ENCODE measurements at regions not wholly inside any gene's neighbourhood (a gene's known extent, or its start where the extent isn't known, plus 50 kb on each side); places are given as distances from the start of the nearest gene placed in this dataset.

- H3K9ac ChIP-seq (ENCODE audit: low read length in 3 of 3): peak overlapping the region in 2 of 3 donors; percentile 22 to 61
- FAIRE-seq (no peak), DNase-seq (peak in 4 of 5 donors; percentile 60 to 77 (median 68))
- H3K27ac ChIP-seq (ENCODE audit: low read depth in 2 of 2, low read length in 2 of 2): no peak overlapping the region
- no peaks in the 10 kb centered on the region for H3K36me3 ChIP-seq (ENCODE audit: control insufficient read depth in 2 of 3, insufficient read depth in 3 of 3, low read length in 3 of 3)
- peak overlapping the region; percentile 42 to 66 (median 54) for H3K4me3 ChIP-seq (ENCODE audit: low read length in 3 of 3)
- H3K4me1 ChIP-seq (ENCODE audit: control insufficient read depth in 2 of 3, insufficient read depth in 2 of 3, low read depth in 1 of 3, low read length in 3 of 3): no peaks in the 10 kb centered on the region
- H3K27me3 ChIP-seq (ENCODE audit: control insufficient read depth, insufficient read depth, low read length): peaks cover 7% of the 10 kb centered on the region
- peaks cover 0 to 7% (median 2%) of the 10 kb centered on the region in 3 donors for H3K9me3 ChIP-seq (ENCODE audit: control insufficient read depth in 2 of 3, insufficient read depth in 1 of 3, low read length in 3 of 3)
- TF ChIP-seq CTCF (IDR thresholded peaks at IDR 0.05; ENCODE audit: borderline replicate concordance, extremely low read depth, insufficient read depth): peak; percentile 31
- intact Hi-C loops (cut with DNase I): no loop called here
Observed at GRCh38 chr12:39145175-39145999, 240.0 kb upstream of the CPNE8 start.

GRCh38 chr12:39144613-39145061 is 239.2 kb upstream of the CPNE8 start:
- H3K4me1 ChIP-seq (ENCODE audit: control insufficient read depth in 2 of 3, insufficient read depth in 2 of 3, low read depth in 1 of 3, low read length in 3 of 3): no peaks in the 10 kb centered on the region
- TF ChIP-seq CTCF (IDR thresholded peaks at IDR 0.05; ENCODE audit: borderline replicate concordance, extremely low read depth, insufficient read depth): no peak
- no peaks in the 10 kb centered on the region for H3K36me3 ChIP-seq (ENCODE audit: control insufficient read depth in 2 of 3, insufficient read depth in 3 of 3, low read length in 3 of 3)
- H3K9ac ChIP-seq (ENCODE audit: low read length in 3 of 3): no peak overlapping the region
- H3K27ac ChIP-seq (ENCODE audit: low read depth in 2 of 2, low read length in 2 of 2): no peak overlapping the region
- intact Hi-C loops (cut with DNase I): no loop called here
- H3K9me3 ChIP-seq (ENCODE audit: control insufficient read depth in 2 of 3, insufficient read depth in 1 of 3, low read length in 3 of 3): peaks cover 0 to 2% (median under 1%) of the 10 kb centered on the region in 3 donors
- no peak for FAIRE-seq
- DNase-seq: peak in 2 of 5 donors; percentile 14 to 37
- peaks cover 7% of the 10 kb centered on the region for H3K27me3 ChIP-seq (ENCODE audit: control insufficient read depth, insufficient read depth, low read length)
- peak overlapping the region in 1 of 3 donors; percentile 66 for H3K4me3 ChIP-seq (ENCODE audit: low read length in 3 of 3)

GRCh38 chr12:39138268-39138667 is 232.9 kb upstream of the CPNE8 start:
- Histone ChIP-seq H3K36me3 (ENCODE audit: control insufficient read depth in 2 of 3, insufficient read depth in 3 of 3, low read length in 3 of 3) (no peaks in the 10 kb centered on the region), H3K4me3 (ENCODE audit: low read length in 3 of 3) (no peak overlapping the region), H3K9ac (ENCODE audit: low read length in 3 of 3) (no peak overlapping the region), H3K27ac (ENCODE audit: low read depth in 2 of 2, low read length in 2 of 2) (no peak overlapping the region), H3K9me3 (ENCODE audit: control insufficient read depth in 2 of 3, insufficient read depth in 1 of 3, low read length in 3 of 3) (no peaks in the 10 kb centered on the region), H3K27me3 (ENCODE audit: control insufficient read depth, insufficient read depth, low read length) (no peaks in the 10 kb centered on the region), H3K4me1 (ENCODE audit: control insufficient read depth in 2 of 3, insufficient read depth in 2 of 3, low read depth in 1 of 3, low read length in 3 of 3) (no peaks in the 10 kb centered on the region)
- TF ChIP-seq CTCF (IDR thresholded peaks at IDR 0.05; ENCODE audit: borderline replicate concordance, extremely low read depth, insufficient read depth): no peak
- FAIRE-seq: no peak
- intact Hi-C loops (cut with DNase I): no loop called here
- no peak for DNase-seq

Measured in kidney (tissue), 13 donors.